ENCODE measurements at regions not wholly inside any gene's neighbourhood (a gene's known extent, or its start where the extent isn't known, plus 50 kb on each side); places are given as distances from the start of the nearest gene placed in this dataset.
"Not testable (repeated sequence)": the region's sequence is repeated elsewhere in the genome, so short reads cannot be mapped to it uniquely, and the experiment has no call there.

- Histone ChIP-seq H2BK15ac (ENCODE audit: low read depth, low read length) (no peak overlapping the region), H3K79me1 (ENCODE audit: insufficient read depth, low read depth, low read length, poor library complexity, severe bottlenecking) (no peaks in the 10 kb centered on the region), H3K9ac (ENCODE audit: extremely low read depth, insufficient read length, low read length) (no peak overlapping the region), H2BK120ac (ENCODE audit: low read depth, low read length, poor library complexity, severe bottlenecking) (no peak overlapping the region), H2AK5ac (ENCODE audit: insufficient read length, low read length) (no peak overlapping the region), H3K4me1 (ENCODE audit: insufficient read depth, low read length) (no peaks in the 10 kb centered on the region), H3K27me3 (ENCODE audit: insufficient read depth, low read length) (no peaks in the 10 kb centered on the region), H4K91ac (ENCODE audit: insufficient read length, low read depth, low read length) (no peak overlapping the region), H3K18ac (ENCODE audit: insufficient read length, low read depth, low read length) (no peak overlapping the region), H3K23ac (ENCODE audit: insufficient read length, low read depth, low read length) (no peak overlapping the region), H3K79me2 (ENCODE audit: insufficient read depth, low read length) (no peaks in the 10 kb centered on the region), H3K4me2 (ENCODE audit: insufficient read depth, insufficient read length, low read length) (no peak overlapping the region), H3K4ac (ENCODE audit: low read depth, low read length) (no peak overlapping the region), H4K20me1 (ENCODE audit: control insufficient read depth, insufficient read depth, insufficient read length) (no peaks in the 10 kb centered on the region), H3K27ac (ENCODE audit: insufficient read length, low read depth, low read length) (no peak overlapping the region), H2AFZ (ENCODE audit: low read length) (no peak overlapping the region), H2BK5ac (ENCODE audit: insufficient read length, low read length) (no peak overlapping the region), H3K56ac (ENCODE audit: insufficient read length, low read depth, low read length) (no peak overlapping the region), H4K8ac (replicated peaks; ENCODE audit: insufficient read length, low read depth, low read length) (no peak overlapping the region), H3K23me2 (ENCODE audit: insufficient read length, low read depth, low read length, poor library complexity, severe bottlenecking) (no peaks in the 10 kb centered on the region), H2BK20ac (ENCODE audit: low read depth, low read length, poor library complexity, severe bottlenecking) (no peak overlapping the region), H2BK12ac (ENCODE audit: insufficient read length, low read depth, low read length) (no peak overlapping the region), H3K14ac (ENCODE audit: insufficient read depth, low read length) (no peak overlapping the region), H4K5ac (ENCODE audit: insufficient read length, low read depth, low read length) (no peak overlapping the region), H3K9me3 (ENCODE audit: control insufficient read depth, low read depth, low read length) (no peaks in the 10 kb centered on the region), H3T11ph (ENCODE audit: low read length) (no peak overlapping the region)
- no peak for DNase-seq
- TF ChIP-seq CTCF (conservative IDR thresholded peaks at IDR 0.05) = no peak
- H3K27ac Mint-ChIP-seq = no peak overlapping the region
- peaks cover 0 to 2% (median 0%) of the 10 kb centered on the region in 3 experiments; a peak in 1 of 7 replicates for H3K36me3 Mint-ChIP-seq (ENCODE audit: insufficient read depth in 1 of 3, low read depth in 3 of 3)
- H3K4me3 Mint-ChIP-seq = no peak overlapping the region
- WGBS (ENCODE audit: extremely low coverage, insufficient read length, low lambda C conversion rate) = no CpG with 5 or more reads among the region's 1 CpG
- no peaks in the 10 kb centered on the region for H3K27me3 Mint-ChIP-seq (ENCODE audit: low read depth)
- peaks cover 60 to 62% of the 10 kb centered on the region in 2 experiments for H3K9me3 Mint-ChIP-seq
- H3K4me1 Mint-ChIP-seq = no peaks in the 10 kb centered on the region
Measured at GRCh38 chrX:14309431-14309830, 219.9 kb upstream of the GLRA2 start.

GRCh38 chrX:14308976-14309375, 220.4 kb upstream of the GLRA2 start:
- not testable (repeated sequence) for H2AK5ac ChIP-seq (ENCODE audit: insufficient read length, low read length); H4K20me1 ChIP-seq (ENCODE audit: control insufficient read depth, insufficient read depth, insufficient read length); H3K23me2 ChIP-seq (ENCODE audit: insufficient read length, low read depth, low read length, poor library complexity, severe bottlenecking); H3K27me3 ChIP-seq (ENCODE audit: insufficient read depth, low read length); DNase-seq; H2BK20ac ChIP-seq (ENCODE audit: low read depth, low read length, poor library complexity, severe bottlenecking); H3K4me1 Mint-ChIP-seq; H4K8ac ChIP-seq (replicated peaks; ENCODE audit: insufficient read length, low read depth, low read length); H3K4me3 Mint-ChIP-seq; H2BK12ac ChIP-seq (ENCODE audit: insufficient read length, low read depth, low read length); H3K36me3 Mint-ChIP-seq (ENCODE audit: insufficient read depth in 1 of 3, low read depth in 3 of 3); H2BK5ac ChIP-seq (ENCODE audit: insufficient read length, low read length); H3K14ac ChIP-seq (ENCODE audit: insufficient read depth, low read length); H3K56ac ChIP-seq (ENCODE audit: insufficient read length, low read depth, low read length); H4K5ac ChIP-seq (ENCODE audit: insufficient read length, low read depth, low read length); H2BK120ac ChIP-seq (ENCODE audit: low read depth, low read length, poor library complexity, severe bottlenecking); H3K18ac ChIP-seq (ENCODE audit: insufficient read length, low read depth, low read length); H3K9me3 ChIP-seq (ENCODE audit: control insufficient read depth, low read depth, low read length); H3K79me1 ChIP-seq (ENCODE audit: insufficient read depth, low read depth, low read length, poor library complexity, severe bottlenecking); H3K27me3 Mint-ChIP-seq (ENCODE audit: low read depth); H3K79me2 ChIP-seq (ENCODE audit: insufficient read depth, low read length); H3K27ac ChIP-seq (ENCODE audit: insufficient read length, low read depth, low read length); H3K4me2 ChIP-seq (ENCODE audit: insufficient read depth, insufficient read length, low read length); H3K4me1 ChIP-seq (ENCODE audit: insufficient read depth, low read length); H3K27ac Mint-ChIP-seq; H3K4ac ChIP-seq (ENCODE audit: low read depth, low read length); H3T11ph ChIP-seq (ENCODE audit: low read length); H2BK15ac ChIP-seq (ENCODE audit: low read depth, low read length); H3K9ac ChIP-seq (ENCODE audit: extremely low read depth, insufficient read length, low read length); H2AFZ ChIP-seq (ENCODE audit: low read length); H3K23ac ChIP-seq (ENCODE audit: insufficient read length, low read depth, low read length); H4K91ac ChIP-seq (ENCODE audit: insufficient read length, low read depth, low read length)
- WGBS (ENCODE audit: extremely low coverage, insufficient read length, low lambda C conversion rate) = no CpG with 5 or more reads among the region's 3 CpGs
- peaks cover 65% of the 10 kb centered on the region in 2 experiments for H3K9me3 Mint-ChIP-seq
